ENCODE measurements at regions not wholly inside any gene's neighbourhood (a gene's known extent, or its start where the extent isn't known, plus 50 kb on each side); places are given as distances from the start of the nearest gene placed in this dataset.
A peak's percentile ranks its signal among the peaks of the same experiment; 100 is the strongest.
"Not testable (repeated sequence)": the region's sequence is repeated elsewhere in the genome, so short reads cannot be mapped to it uniquely, and the experiment has no call there.

GRCh38 chr15:58357529-58358476 is 74.0 kb upstream of the LIPC start:
- no peak for DNase-seq

- no peak for DNase-seq
Measured at GRCh38 chr15:58360421-58361090, 71.2 kb upstream of the LIPC start.

- DNase-seq = peak; percentile 59
Measured at GRCh38 chr15:58361273-58361759, 70.5 kb upstream of the LIPC start.

GRCh38 chr15:58362262-58362922 is 69.4 kb upstream of the LIPC start:
- DNase-seq = no peak

- not testable (repeated sequence) for DNase-seq
Measured at GRCh38 chr15:58363118-58363517, 68.7 kb upstream of the LIPC start.

- not testable (repeated sequence) for DNase-seq
Measured at GRCh38 chr15:58363673-58364072, 68.1 kb upstream of the LIPC start.

- DNase-seq = not testable (repeated sequence)
Measured at GRCh38 chr15:58365098-58365497, 66.7 kb upstream of the LIPC start.

- no peak for DNase-seq
Measured at GRCh38 chr15:58369261-58369701, 62.5 kb upstream of the LIPC start.

- DNase-seq = no peak
Measured at GRCh38 chr15:58369956-58370355, 61.8 kb upstream of the LIPC start.

- DNase-seq = no peak
Measured at GRCh38 chr15:58374147-58374546, 57.6 kb upstream of the LIPC start.

- DNase-seq = no peak
Measured at GRCh38 chr15:58377193-58377592, 54.6 kb upstream of the LIPC start.

GRCh38 chr15:58378241-58379085 is 53.3 kb upstream of the LIPC start:
- no peak for DNase-seq

GRCh38 chr15:58379454-58379853 is 52.3 kb upstream of the LIPC start:
- not testable (repeated sequence) for DNase-seq

GRCh38 chr15:58380280-58380945 is 51.4 kb upstream of the LIPC start:
- DNase-seq = no peak

GRCh38 chr15:58381697-58382096 is 50.1 kb upstream of the LIPC start:
- no peak for DNase-seq
